Keratinocyte (primary cell): ENCODE measurements at regions not wholly inside any gene's neighbourhood (a gene's known extent, or its start where the extent isn't known, plus 50 kb on each side); places are given as distances from the start of the nearest gene placed in this dataset.

ENCODE experiments used
- DNase-seq: peaks from one replicate; pipeline ENCODE4 v3.0.0-alpha.2; 2011; ENCODE audit warnings: low read depth, missing footprints, low spot score
- FAIRE-seq: peaks from 2 replicates; lab custom pipeline; 2011; peaks lifted over from hg19 to GRCh38; lab: Jason Lieb, UNC
- H2AFZ ChIP-seq: 2 replicates; pipeline ENCODE4 v1.6.0; 2012; ENCODE audit warnings: low read length, control low read depth, inconsistent platforms; ENCODE audit not compliant: control insufficient read depth
- H3K27ac ChIP-seq: 2 replicates; pipeline ENCODE4 v1.5.1; 2011; ENCODE audit warnings: low read length; ENCODE audit not compliant: control insufficient read depth, insufficient read depth
- H3K27me3 ChIP-seq: 3 replicates; pipeline ENCODE4 v1.6.0; 2011; ENCODE audit warnings: low read length; ENCODE audit not compliant: control insufficient read depth, insufficient read depth; ENCODE audit errors: extremely low read depth
- H3K36me3 ChIP-seq, 2 experiments: 2 replicates in 1 of 2; 3 replicates in 1 of 2; pipeline ENCODE4 v1.5.1; 2011; ENCODE audit warnings: low read length in 2 of 2, mild to moderate bottlenecking in 1 of 2; ENCODE audit not compliant: control insufficient read depth in 2 of 2, insufficient read depth in 2 of 2; ENCODE audit errors: extremely low read depth in 1 of 2
- H3K4me1 ChIP-seq: 3 replicates; pipeline ENCODE4 v1.5.1; 2011; ENCODE audit warnings: low read length; ENCODE audit not compliant: control insufficient read depth, insufficient read depth; ENCODE audit errors: extremely low read depth
- H3K4me2 ChIP-seq: 3 replicates; pipeline ENCODE4 v1.6.0; 2011; ENCODE audit warnings: low read depth, low read length; ENCODE audit not compliant: control insufficient read depth, insufficient read depth; ENCODE audit errors: extremely low read depth
- H3K4me3 ChIP-seq, 3 experiments: fragments of 200-600 bp in 1 of 3; sonication (generic) in 1 of 3; 2 replicates in 2 of 3; 3 replicates in 1 of 3; pipeline ENCODE4 v1.5.1; 2011 to 2016; ENCODE audit warnings: low read length in 3 of 3, mild to moderate bottlenecking in 3 of 3, control low read depth in 2 of 3, inconsistent platforms in 1 of 3, low read depth in 1 of 3, mixed read lengths in 1 of 3, mixed run types in 1 of 3, moderate library complexity in 1 of 3; ENCODE audit not compliant: control insufficient read depth in 2 of 3, insufficient read depth in 2 of 3; ENCODE audit errors: extremely low read depth in 1 of 3
- H3K79me2 ChIP-seq: 2 replicates; pipeline ENCODE4 v1.6.0; 2012; ENCODE audit warnings: low read length; ENCODE audit not compliant: control insufficient read depth, insufficient read depth
- H3K9ac ChIP-seq: 3 replicates; pipeline ENCODE4 v1.6.0; 2011; ENCODE audit warnings: low read length; ENCODE audit not compliant: control insufficient read depth, insufficient read depth; ENCODE audit errors: extremely low read depth
- H3K9me1 ChIP-seq: 3 replicates; pipeline ENCODE4 v1.6.0; 2011; ENCODE audit warnings: low read length; ENCODE audit not compliant: control insufficient read depth, insufficient read depth; ENCODE audit errors: extremely low read depth
- H3K9me3 ChIP-seq: 2 replicates; pipeline ENCODE4 v1.5.1; 2012; ENCODE audit warnings: low read depth, low read length; ENCODE audit not compliant: control insufficient read depth
- H4K20me1 ChIP-seq: 3 replicates; pipeline ENCODE4 v1.6.0; 2011; ENCODE audit warnings: low read length; ENCODE audit not compliant: control insufficient read depth, insufficient read depth; ENCODE audit errors: extremely low read depth
- CTCF ChIP-seq, 3 experiments: IDR thresholded peaks in 1 of 3; conservative IDR thresholded peaks in 1 of 3; optimal IDR thresholded peaks in 1 of 3; 2 replicates in 2 of 3; 3 replicates in 1 of 3; pipeline versions ENCODE3 to v1.5.1; 2011; ENCODE audit warnings: low read length in 3 of 3, mild to moderate bottlenecking in 3 of 3, moderate library complexity in 2 of 3, control low read depth in 1 of 3, inconsistent platforms in 1 of 3; ENCODE audit not compliant: insufficient read depth in 2 of 3; ENCODE audit errors: extremely low read depth in 1 of 3
- EZH2 ChIP-seq: IDR thresholded peaks from one replicate; pipeline ENCODE4 v1.6.1; 2012; ENCODE audit warnings: inconsistent platforms, mild to moderate bottlenecking, low read length, moderate library complexity
- dilution Hi-C: fragments of 300-500 bp; cut with MboI; formaldehyde crosslinking; loops from one replicate; pipeline ENCODE4 v1.7.0; 2020; ENCODE audit warnings: low sequenced_read_pairs; ENCODE audit not compliant: extremely low pct_ligation_motif_present

GRCh38 chr6:1238040-1238439, 73.9 kb upstream of the FOXQ1 start:
- no peak overlapping the region for H3K27ac ChIP-seq
- H3K4me1 ChIP-seq, result peaks cover 14% of the 10 kb centered on the region
- no peak for DNase-seq
- H3K27me3 ChIP-seq, result no peaks in the 10 kb centered on the region
- no peaks in the 10 kb centered on the region for H3K79me2 ChIP-seq
- no peaks in the 10 kb centered on the region for H3K9me1 ChIP-seq
- H3K4me3 ChIP-seq, result no peak overlapping the region
- H3K9me3 ChIP-seq, result no peaks in the 10 kb centered on the region
- TF ChIP-seq CTCF (optimal IDR thresholded peaks at IDR 0.05 in 1 of 3, IDR thresholded peaks at IDR 0.05 in 1 of 3, conservative IDR thresholded peaks at IDR 0.05 in 1 of 3; ENCODE audit: extremely low read depth in 1 of 3, insufficient read depth in 2 of 3, low read length in 3 of 3) (no peak), EZH2 (no peak)
- H3K36me3 ChIP-seq, result no peaks in the 10 kb centered on the region
- H3K4me2 ChIP-seq, result no peak overlapping the region
- no peak overlapping the region for H3K9ac ChIP-seq
- dilution Hi-C loops, result no loop called here
- FAIRE-seq, result no peak
- no peaks in the 10 kb centered on the region for H4K20me1 ChIP-seq
- H2AFZ ChIP-seq, result no peak overlapping the region

GRCh38 chr6:1237636-1238035, 74.3 kb upstream of the FOXQ1 start:
- H4K20me1 ChIP-seq, result no peaks in the 10 kb centered on the region
- no peak for FAIRE-seq
- dilution Hi-C loops, result no loop called here
- DNase-seq, result no peak
- H3K4me1 ChIP-seq, result peaks cover 14% of the 10 kb centered on the region
- H3K27me3 ChIP-seq, result no peaks in the 10 kb centered on the region
- no peaks in the 10 kb centered on the region for H3K36me3 ChIP-seq
- no peaks in the 10 kb centered on the region for H3K9me1 ChIP-seq
- H3K79me2 ChIP-seq, result no peaks in the 10 kb centered on the region
- no peak overlapping the region for H3K4me3 ChIP-seq
- H3K9ac ChIP-seq, result no peak overlapping the region
- H3K27ac ChIP-seq, result no peak overlapping the region
- no peak for TF ChIP-seq EZH2
- no peak for TF ChIP-seq CTCF (optimal IDR thresholded peaks at IDR 0.05 in 1 of 3, IDR thresholded peaks at IDR 0.05 in 1 of 3, conservative IDR thresholded peaks at IDR 0.05 in 1 of 3; ENCODE audit: extremely low read depth in 1 of 3, insufficient read depth in 2 of 3, low read length in 3 of 3)
- no peak overlapping the region for H2AFZ ChIP-seq
- no peaks in the 10 kb centered on the region for H3K9me3 ChIP-seq
- H3K4me2 ChIP-seq, result no peak overlapping the region
